ENCODE measurements at regions not wholly inside any gene's neighbourhood (a gene's known extent, or its start where the extent isn't known, plus 50 kb on each side); places are given as distances from the start of the nearest gene placed in this dataset.

- TF ChIP-seq, protein P1, sequence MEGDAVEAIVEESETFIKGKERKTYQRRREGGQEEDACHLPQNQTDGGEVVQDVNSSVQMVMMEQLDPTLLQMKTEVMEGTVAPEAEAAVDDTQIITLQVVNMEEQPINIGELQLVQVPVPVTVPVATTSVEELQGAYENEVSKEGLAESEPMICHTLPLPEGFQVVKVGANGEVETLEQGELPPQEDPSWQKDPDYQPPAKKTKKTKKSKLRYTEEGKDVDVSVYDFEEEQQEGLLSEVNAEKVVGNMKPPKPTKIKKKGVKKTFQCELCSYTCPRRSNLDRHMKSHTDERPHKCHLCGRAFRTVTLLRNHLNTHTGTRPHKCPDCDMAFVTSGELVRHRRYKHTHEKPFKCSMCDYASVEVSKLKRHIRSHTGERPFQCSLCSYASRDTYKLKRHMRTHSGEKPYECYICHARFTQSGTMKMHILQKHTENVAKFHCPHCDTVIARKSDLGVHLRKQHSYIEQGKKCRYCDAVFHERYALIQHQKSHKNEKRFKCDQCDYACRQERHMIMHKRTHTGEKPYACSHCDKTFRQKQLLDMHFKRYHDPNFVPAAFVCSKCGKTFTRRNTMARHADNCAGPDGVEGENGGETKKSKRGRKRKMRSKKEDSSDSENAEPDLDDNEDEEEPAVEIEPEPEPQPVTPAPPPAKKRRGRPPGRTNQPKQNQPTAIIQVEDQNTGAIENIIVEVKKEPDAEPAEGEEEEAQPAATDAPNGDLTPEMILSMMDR (IDR thresholded peaks at IDR 0.05) = no peak
- TF ChIP-seq POLR2A (IDR thresholded peaks at IDR 0.05) = no peak
- no peak for TF ChIP-seq POLR2AphosphoS5 (IDR thresholded peaks at IDR 0.05)
These were observed 58.9 kb downstream of the MPP7 start for GRCh38 chr10:28243923-28244322.
